HG03095 (cell line): ENCODE measurements at regions not wholly inside any gene's neighbourhood (a gene's known extent, or its start where the extent isn't known, plus 50 kb on each side); places are given as distances from the start of the nearest gene placed in this dataset.
A peak's percentile ranks its signal among the peaks of the same experiment; 100 is the strongest.

Source experiments
- ATAC-seq: cut with Tn5 transposase; IDR thresholded peaks from one replicate; pipeline ENCODE4 v1.9.1; 2021; ENCODE audit warnings: moderate library complexity; ENCODE audit not compliant: unreplicated experiment

GRCh38 chr12:92539976-92540781 lies 162.6 kb upstream of the PLEKHG7 start:
- no peak for ATAC-seq

DNA sequence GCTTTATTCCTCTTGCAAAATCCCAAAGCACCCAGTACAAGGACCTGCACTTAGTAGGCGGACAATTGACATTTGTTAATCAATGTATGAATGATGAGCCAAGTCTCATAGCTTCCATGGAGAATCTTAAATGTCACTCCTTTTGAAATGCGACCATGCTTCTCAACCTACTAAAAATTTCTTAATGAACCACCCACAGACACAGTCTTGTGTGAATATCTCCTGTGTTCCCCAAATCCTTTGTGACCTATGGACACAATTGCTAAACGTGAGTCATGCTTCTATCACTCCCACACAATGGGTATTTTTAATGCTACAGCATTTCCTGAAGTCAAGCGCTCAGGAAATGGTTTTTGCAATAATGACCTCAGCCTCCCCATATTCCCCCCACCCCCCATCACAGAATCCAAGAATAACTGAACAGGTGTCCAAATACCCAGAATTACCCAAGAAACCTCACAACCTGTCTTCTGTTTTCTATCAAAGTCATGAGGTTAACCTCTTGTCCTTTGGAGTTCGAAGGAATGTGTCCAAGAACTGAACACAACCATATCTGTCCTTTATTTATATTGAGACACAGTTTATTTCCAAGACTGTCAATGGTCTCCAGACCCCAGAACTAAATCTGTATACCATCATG lies 163.6 kb upstream of the PLEKHG7 start:
- peak; percentile 53 for ATAC-seq

DNA sequence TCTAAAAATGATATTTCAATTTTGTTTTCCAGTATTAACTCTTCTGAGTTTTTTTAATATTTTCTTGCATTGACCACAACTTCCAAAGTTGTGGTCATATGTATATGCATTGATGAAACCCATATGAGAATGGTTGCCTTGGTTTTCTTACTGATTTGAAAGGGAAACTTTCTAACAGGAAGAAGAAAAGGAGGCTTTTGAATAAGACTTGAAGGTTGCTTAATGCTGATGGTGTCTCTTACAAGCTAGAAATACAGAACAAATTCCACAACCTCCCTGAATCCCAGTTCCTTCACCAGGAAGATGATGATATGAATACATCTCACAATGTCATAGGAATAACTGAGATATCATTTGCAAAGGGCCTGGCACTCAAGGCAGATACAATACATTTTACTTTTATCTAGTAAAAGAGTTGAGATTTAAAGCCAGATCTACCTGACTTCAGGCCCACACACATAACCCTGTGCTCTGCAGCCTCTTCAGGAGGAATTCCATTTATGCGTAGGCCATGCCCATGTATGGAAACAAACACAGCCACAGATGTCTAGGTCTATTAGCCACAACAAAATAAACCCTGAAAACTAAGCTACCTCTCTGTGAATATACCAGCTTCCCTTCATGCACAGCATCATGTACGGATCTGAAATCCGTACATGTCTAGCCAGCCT lies 165.4 kb upstream of the PLEKHG7 start:
- ATAC-seq = peak; percentile 32

DNA sequence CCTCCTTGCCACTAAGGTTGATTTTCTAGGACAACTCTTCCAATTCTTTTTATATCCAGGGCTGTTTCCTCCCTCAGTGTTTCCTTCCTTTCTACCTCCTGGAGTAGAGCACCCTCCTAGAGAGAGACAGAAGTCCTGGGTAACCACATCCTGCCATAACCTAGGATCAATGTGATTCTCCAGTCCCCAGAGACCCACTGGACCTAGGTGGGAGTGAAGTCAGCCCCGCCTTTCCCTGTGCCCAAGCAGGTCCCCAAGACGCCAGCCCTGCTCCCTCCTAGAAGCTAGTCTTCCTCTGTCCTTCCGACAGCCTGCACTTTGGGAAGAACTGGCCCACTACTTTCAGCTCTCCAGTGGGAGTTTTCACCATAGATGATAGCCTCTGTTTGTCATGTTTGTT lies 166.8 kb upstream of the PLEKHG7 start:
- no peak for ATAC-seq

DNA sequence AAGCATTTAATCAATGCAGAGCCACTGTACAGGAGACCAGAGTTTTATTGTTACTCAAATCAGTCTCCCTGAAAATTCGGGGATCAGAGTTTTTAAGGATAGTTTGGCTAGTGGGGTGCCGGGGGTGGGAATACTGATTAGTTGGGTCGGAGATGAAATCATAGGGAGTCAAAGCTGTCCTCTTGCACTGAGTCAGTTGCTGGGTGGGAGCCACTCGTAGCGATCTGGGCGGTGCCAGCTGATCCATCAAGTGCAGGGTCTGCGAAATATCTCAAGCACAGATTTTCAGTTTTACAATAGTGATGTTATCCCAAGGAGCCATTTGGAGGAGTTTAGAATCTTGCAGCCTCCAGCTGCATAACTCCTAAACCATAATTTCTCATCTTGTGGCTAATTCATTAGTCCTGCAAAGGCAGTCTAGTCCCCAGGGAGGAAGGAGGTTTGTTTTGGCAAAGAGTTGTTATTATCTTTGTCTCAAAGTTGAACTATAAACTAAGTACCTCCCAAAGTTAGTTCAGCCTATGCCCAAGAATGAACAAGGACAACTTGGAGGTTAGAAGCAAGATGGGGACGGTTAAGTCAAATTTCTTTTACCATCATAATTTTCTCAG lies 169.4 kb upstream of the PLEKHG7 start:
- ATAC-seq = no peak

- ATAC-seq = no peak
Observed at GRCh38 chr12:92530706-92531105, 172.1 kb upstream of the PLEKHG7 start.

GRCh38 chr12:92529944-92530343 lies 172.8 kb upstream of the PLEKHG7 start:
- no peak for ATAC-seq

- no peak for ATAC-seq
Observed at GRCh38 chr12:92528586-92528985, 174.2 kb upstream of the PLEKHG7 start.

- no peak for ATAC-seq
Observed at GRCh38 chr12:92528097-92528496, 174.7 kb upstream of the PLEKHG7 start.

- no peak for ATAC-seq
Observed at GRCh38 chr12:92524489-92524888, 178.3 kb upstream of the PLEKHG7 start.

DNA sequence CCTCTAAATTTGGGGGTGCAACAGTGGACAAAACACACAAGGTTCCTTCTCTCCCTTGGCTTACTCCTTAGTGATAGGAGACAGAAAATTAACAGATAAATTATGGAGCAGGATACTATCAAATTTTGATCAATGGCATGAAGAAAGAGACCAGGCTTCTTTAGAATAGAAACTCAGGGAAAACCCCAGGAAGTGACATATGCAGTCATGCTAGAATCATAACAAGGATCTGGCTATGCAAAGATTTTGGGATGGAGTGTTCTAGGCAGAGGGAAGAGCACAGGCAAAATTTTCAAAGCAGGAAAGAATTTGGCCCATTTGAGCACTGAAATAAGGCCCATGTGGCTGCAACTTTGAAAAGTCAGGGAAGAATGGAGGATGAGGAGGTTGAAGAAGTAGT lies 182.3 kb upstream of the PLEKHG7 start:
- no peak for ATAC-seq

GRCh38 chr12:92519284-92519683 lies 183.5 kb upstream of the PLEKHG7 start:
- no peak for ATAC-seq

DNA sequence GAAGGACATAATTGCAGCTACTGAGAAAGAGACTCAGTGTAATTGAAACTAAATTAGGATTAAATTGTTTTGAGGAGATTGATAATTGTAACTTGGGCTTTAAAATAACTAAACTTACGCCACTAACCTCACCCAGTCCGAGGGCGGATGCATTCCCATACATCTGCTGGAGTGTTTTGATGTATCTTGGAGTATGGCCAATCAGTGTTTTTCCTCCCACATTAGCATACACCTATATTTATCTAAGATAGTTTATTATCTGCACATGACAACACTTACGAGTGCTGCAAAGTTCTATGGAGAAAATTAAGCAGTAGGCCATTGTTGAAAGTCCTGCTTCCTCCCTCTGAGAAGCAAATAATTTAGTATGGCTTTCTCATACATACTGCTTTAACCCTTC lies 184.7 kb upstream of the PLEKHG7 start:
- no peak for ATAC-seq

- no peak for ATAC-seq
Observed at GRCh38 chr12:92516277-92516600, 186.6 kb upstream of the PLEKHG7 start.

DNA sequence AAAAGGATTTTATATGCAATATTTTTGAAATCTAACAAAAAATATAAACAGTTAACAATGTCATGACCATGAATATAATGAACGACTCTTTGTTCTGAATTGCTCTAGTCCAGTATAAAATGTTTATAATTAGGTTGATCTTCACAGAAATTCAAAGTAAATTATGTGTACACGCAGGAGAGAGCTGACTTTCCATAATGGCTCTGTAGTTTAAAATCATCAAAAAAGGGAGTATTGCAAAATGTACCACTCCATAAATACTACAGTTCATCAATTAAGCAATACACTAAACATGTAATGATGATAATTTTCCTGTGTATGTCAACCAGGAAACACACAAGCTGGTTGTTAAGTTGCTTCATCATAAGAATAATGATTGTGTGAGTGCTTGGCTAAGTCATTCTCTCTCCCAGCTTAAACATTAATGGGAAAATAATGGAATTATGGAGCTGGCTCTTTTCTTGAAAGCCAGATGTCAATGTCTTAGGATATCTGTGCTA lies 189.5 kb upstream of the PLEKHG7 start:
- no peak for ATAC-seq

- ATAC-seq = no peak
Observed at GRCh38 chr12:92511786-92512185, 191.0 kb upstream of the PLEKHG7 start.

GRCh38 chr12:92509156-92509738 lies 193.5 kb upstream of the PLEKHG7 start:
- ATAC-seq = no peak

DNA sequence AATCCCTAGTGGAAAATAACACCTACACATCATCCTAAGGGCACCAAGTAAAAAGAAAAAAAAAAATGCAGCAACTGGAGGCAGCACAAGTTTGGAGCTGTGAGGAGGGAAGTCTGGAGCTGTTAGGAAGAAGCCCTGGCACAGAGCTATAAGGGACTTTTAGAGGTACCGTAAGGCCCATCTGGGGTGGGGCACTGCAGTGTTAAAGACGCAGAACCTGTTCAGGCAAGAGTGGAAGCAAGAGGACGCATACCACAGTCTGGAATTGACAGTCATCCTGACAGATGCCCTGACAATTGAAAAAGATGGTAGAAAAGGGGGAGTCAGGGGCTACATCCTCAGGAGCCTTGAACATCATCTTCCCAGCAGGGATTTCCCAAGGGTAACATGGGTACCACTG lies 195.9 kb upstream of the PLEKHG7 start:
- ATAC-seq = no peak

GRCh38 chr12:92506460-92506859 lies 196.3 kb upstream of the PLEKHG7 start:
- no peak for ATAC-seq

GRCh38 chr12:92505254-92506231 lies 197.2 kb upstream of the PLEKHG7 start:
- no peak for ATAC-seq
